KMS-11 (cell line): ENCODE measurements at regions not wholly inside any gene's neighbourhood (a gene's known extent, or its start where the extent isn't known, plus 50 kb on each side); places are given as distances from the start of the nearest gene placed in this dataset.

Experiments used
- H2AFZ ChIP-seq: fragments of 200-600 bp; sonication (generic); 2 replicates; pipeline ENCODE4 v1.6.1; 2016; ENCODE audit warnings: antibody characterized with exemption, mixed run types, low read depth
- H3K27ac ChIP-seq: fragments of 200-600 bp; sonication (generic); 2 replicates; pipeline ENCODE4 v1.6.1; 2016; ENCODE audit warnings: mild to moderate bottlenecking, mixed run types
- H3K27me3 ChIP-seq: fragments of 200-600 bp; sonication (generic); 2 replicates; pipeline ENCODE4 v1.6.1; 2017; ENCODE audit warnings: mild to moderate bottlenecking, low read depth, mixed run types, moderate library complexity; ENCODE audit not compliant: insufficient read depth
- H3K36me3 ChIP-seq: fragments of 200-600 bp; sonication (generic); 2 replicates; pipeline ENCODE4 v1.6.1; 2017; ENCODE audit warnings: mild to moderate bottlenecking, mixed run types; ENCODE audit not compliant: insufficient read depth
- H3K4me1 ChIP-seq: fragments of 200-600 bp; sonication (generic); 2 replicates; pipeline ENCODE4 v1.6.1; 2016; ENCODE audit warnings: mild to moderate bottlenecking, low read depth, mixed run types; ENCODE audit not compliant: poor library complexity, severe bottlenecking
- H3K4me2 ChIP-seq: fragments of 200-600 bp; sonication (generic); 2 replicates; pipeline ENCODE4 v1.7.0; 2016; ENCODE audit warnings: mild to moderate bottlenecking, mixed run types
- H3K4me3 ChIP-seq: fragments of 200-600 bp; sonication (generic); IDR thresholded peaks from 2 replicates; pipeline ENCODE4 v1.6.1; 2017; ENCODE audit warnings: low read depth, low read length, mixed read lengths; ENCODE audit not compliant: insufficient read depth
- H3K79me2 ChIP-seq: fragments of 200-600 bp; sonication (generic); 2 replicates; pipeline ENCODE4 v1.6.1; 2016; ENCODE audit warnings: low read depth, mixed run types; ENCODE audit not compliant: insufficient read depth
- H3K9ac ChIP-seq: fragments of 200-600 bp; sonication (generic); 2 replicates; pipeline ENCODE4 v1.6.1; 2016; ENCODE audit warnings: mild to moderate bottlenecking, mixed run types
- H4K20me1 ChIP-seq: fragments of 200-600 bp; sonication (generic); 2 replicates; pipeline ENCODE4 v1.6.1; 2016; ENCODE audit warnings: mild to moderate bottlenecking, mixed run types; ENCODE audit not compliant: insufficient read depth
- CTCF ChIP-seq: fragments of 200-600 bp; sonication (generic); conservative IDR thresholded peaks from 2 replicates; pipeline ENCODE4 v1.6.1; 2017; ENCODE audit warnings: low read depth, mild to moderate bottlenecking, antibody characterized with exemption, low read length, moderate library complexity, mixed read lengths

GRCh38 chr2:181754105-181754504, 73.8 kb upstream of the NEUROD1 start:
- Histone ChIP-seq H3K4me1 (no peaks in the 10 kb centered on the region), H3K36me3 (no peaks in the 10 kb centered on the region), H3K4me3 (no peak overlapping the region), H3K79me2 (no peaks in the 10 kb centered on the region), H4K20me1 (no peaks in the 10 kb centered on the region), H2AFZ (no peak overlapping the region), H3K4me2 (no peak overlapping the region), H3K27ac (no peak overlapping the region), H3K9ac (no peak overlapping the region), H3K27me3 (no peaks in the 10 kb centered on the region)
- TF ChIP-seq CTCF: no peak

- Histone ChIP-seq H3K27ac (no peak overlapping the region), H3K36me3 (no peaks in the 10 kb centered on the region), H3K4me2 (no peak overlapping the region), H3K4me3 (no peak overlapping the region), H3K9ac (no peak overlapping the region), H3K27me3 (no peaks in the 10 kb centered on the region), H2AFZ (no peak overlapping the region), H3K4me1 (no peaks in the 10 kb centered on the region), H4K20me1 (no peaks in the 10 kb centered on the region), H3K79me2 (no peaks in the 10 kb centered on the region)
- no peak for TF ChIP-seq CTCF
Observed at GRCh38 chr2:181755181-181755580, 74.9 kb upstream of the NEUROD1 start.

GRCh38 chr2:181760521-181760920, 80.2 kb upstream of the NEUROD1 start:
- no peak for TF ChIP-seq CTCF
- no peak overlapping the region for H3K27ac ChIP-seq
- H4K20me1 ChIP-seq: no peaks in the 10 kb centered on the region
- no peaks in the 10 kb centered on the region for H3K36me3 ChIP-seq
- no peaks in the 10 kb centered on the region for H3K79me2 ChIP-seq
- H3K4me1 ChIP-seq: no peaks in the 10 kb centered on the region
- no peaks in the 10 kb centered on the region for H3K27me3 ChIP-seq
- H3K4me3 ChIP-seq: no peak overlapping the region
- H3K9ac ChIP-seq: no peak overlapping the region
- H3K4me2 ChIP-seq: no peak overlapping the region
- no peak overlapping the region for H2AFZ ChIP-seq

GRCh38 chr2:181761175-181761574, 80.9 kb upstream of the NEUROD1 start:
- H3K9ac ChIP-seq: no peak overlapping the region
- no peaks in the 10 kb centered on the region for H3K79me2 ChIP-seq
- no peak overlapping the region for H3K4me3 ChIP-seq
- TF ChIP-seq CTCF: no peak
- H3K4me1 ChIP-seq: no peaks in the 10 kb centered on the region
- H2AFZ ChIP-seq: no peak overlapping the region
- H3K4me2 ChIP-seq: no peak overlapping the region
- no peaks in the 10 kb centered on the region for H3K27me3 ChIP-seq
- no peaks in the 10 kb centered on the region for H3K36me3 ChIP-seq
- no peaks in the 10 kb centered on the region for H4K20me1 ChIP-seq
- no peak overlapping the region for H3K27ac ChIP-seq

GRCh38 chr2:181762000-181762399, 81.7 kb upstream of the NEUROD1 start:
- H3K79me2 ChIP-seq: no peaks in the 10 kb centered on the region
- H3K36me3 ChIP-seq: no peaks in the 10 kb centered on the region
- no peak overlapping the region for H3K27ac ChIP-seq
- no peak overlapping the region for H3K9ac ChIP-seq
- H3K27me3 ChIP-seq: no peaks in the 10 kb centered on the region
- no peaks in the 10 kb centered on the region for H3K4me1 ChIP-seq
- no peak overlapping the region for H3K4me2 ChIP-seq
- H4K20me1 ChIP-seq: no peaks in the 10 kb centered on the region
- no peak overlapping the region for H2AFZ ChIP-seq
- no peak overlapping the region for H3K4me3 ChIP-seq
- TF ChIP-seq CTCF: no peak
